ENCODE measurements at regions not wholly inside any gene's neighbourhood (a gene's known extent, or its start where the extent isn't known, plus 50 kb on each side); places are given as distances from the start of the nearest gene placed in this dataset.

DNA sequence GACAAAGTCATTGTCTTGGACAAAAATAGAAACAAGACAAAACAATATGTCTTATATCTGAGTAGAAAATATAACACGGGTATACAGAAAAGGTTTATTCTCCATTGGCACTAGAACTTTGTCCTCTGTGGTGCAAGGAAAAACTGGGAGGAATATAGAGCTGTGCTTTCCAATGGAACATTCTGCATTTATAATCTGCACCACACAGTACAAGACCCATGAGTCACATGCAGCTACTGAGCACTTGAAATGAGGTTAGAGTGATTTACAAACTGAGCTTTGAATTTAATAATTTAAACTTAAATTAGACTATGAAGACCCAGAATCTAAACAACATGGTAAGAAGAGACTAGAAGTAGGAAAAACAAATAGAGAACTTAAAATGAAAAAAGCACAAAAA, 86.1 kb downstream of the RAP2A start:
- no peak for DNase-seq (ENCODE audit: low read depth)

DNA sequence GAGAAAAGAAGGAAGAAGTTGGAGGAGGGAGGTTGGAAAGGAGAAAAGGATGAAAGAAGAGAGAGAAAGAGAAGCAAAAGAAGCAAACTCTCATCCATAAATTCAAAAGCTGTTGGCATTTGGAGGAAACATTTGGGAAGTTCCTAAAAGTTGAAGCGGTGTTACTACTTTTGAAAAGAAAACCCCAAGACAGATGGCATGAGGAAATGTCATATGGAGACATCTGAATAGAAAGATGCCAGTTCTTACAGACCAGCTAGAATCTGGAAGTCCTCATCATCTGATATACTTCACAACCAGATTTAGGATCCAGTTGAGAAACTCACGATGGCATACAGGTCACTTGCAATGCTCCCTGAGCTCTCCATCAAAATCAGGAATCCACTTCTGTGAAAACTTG, 86.9 kb downstream of the RAP2A start:
- TF ChIP-seq, protein P1, sequence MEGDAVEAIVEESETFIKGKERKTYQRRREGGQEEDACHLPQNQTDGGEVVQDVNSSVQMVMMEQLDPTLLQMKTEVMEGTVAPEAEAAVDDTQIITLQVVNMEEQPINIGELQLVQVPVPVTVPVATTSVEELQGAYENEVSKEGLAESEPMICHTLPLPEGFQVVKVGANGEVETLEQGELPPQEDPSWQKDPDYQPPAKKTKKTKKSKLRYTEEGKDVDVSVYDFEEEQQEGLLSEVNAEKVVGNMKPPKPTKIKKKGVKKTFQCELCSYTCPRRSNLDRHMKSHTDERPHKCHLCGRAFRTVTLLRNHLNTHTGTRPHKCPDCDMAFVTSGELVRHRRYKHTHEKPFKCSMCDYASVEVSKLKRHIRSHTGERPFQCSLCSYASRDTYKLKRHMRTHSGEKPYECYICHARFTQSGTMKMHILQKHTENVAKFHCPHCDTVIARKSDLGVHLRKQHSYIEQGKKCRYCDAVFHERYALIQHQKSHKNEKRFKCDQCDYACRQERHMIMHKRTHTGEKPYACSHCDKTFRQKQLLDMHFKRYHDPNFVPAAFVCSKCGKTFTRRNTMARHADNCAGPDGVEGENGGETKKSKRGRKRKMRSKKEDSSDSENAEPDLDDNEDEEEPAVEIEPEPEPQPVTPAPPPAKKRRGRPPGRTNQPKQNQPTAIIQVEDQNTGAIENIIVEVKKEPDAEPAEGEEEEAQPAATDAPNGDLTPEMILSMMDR (conservative IDR thresholded peaks at IDR 0.05; ENCODE audit: control insufficient read depth, insufficient read depth, low read depth, low read length): no peak
- H3K4me3 ChIP-seq (ENCODE audit: control insufficient read depth, low read depth, low read length): no peak overlapping the region

More for the DNA sequence above, 86.1 kb downstream of the RAP2A start:
- no peak overlapping the region for H3K4me3 ChIP-seq (ENCODE audit: control insufficient read depth, low read depth, low read length)
- TF ChIP-seq, protein P1 (conservative IDR thresholded peaks at IDR 0.05; ENCODE audit: control insufficient read depth, insufficient read depth, low read depth, low read length): no peak

DNA sequence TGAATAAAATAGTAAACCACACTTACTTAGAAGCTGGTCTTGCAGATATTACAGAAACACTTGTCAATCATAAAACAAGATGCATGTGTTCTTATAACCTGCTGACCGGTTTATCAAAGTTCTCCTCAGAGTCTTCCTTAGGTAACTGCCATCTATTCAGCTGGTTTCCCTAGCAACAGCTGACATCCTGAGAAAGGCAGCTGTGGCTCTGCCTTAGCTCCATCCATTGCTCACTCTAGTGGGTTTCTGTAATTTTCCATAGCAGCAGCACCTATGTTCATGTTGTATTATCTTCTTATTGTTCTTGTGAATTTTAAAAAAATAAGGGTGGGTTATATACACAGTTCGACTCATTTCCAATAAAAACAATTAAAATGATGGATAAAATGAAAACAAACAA, 87.8 kb downstream of the RAP2A start:
- no peak for DNase-seq (ENCODE audit: low read depth)
- TF ChIP-seq, protein P1 (conservative IDR thresholded peaks at IDR 0.05; ENCODE audit: control insufficient read depth, insufficient read depth, low read depth, low read length): no peak
- H3K4me3 ChIP-seq (ENCODE audit: control insufficient read depth, low read depth, low read length): no peak overlapping the region

More for the DNA sequence above, 86.9 kb downstream of the RAP2A start:
- no peak for DNase-seq (ENCODE audit: low read depth)

DNA sequence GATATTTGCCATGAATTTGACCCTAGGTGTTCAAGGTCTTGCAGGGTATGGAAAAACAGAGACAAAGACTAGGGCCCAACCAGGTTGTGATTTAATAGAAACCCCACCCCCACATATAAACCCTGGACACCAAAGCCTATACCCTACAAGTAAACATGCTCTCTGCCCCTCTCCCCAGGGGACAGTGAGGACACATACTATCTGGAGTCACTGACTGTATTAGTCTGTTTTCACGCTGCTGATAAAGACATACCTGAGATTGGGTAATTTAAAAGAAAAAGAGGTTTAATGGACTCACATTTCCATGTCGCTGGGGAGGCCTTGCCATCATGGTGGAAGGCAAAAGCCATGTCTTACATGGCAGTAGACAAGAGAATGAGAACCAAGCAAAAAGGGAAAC, 88.3 kb downstream of the RAP2A start:
- H3K4me3 ChIP-seq (ENCODE audit: control insufficient read depth, low read depth, low read length): no peak overlapping the region
- DNase-seq (ENCODE audit: low read depth): no peak
- TF ChIP-seq, protein P1 (conservative IDR thresholded peaks at IDR 0.05; ENCODE audit: control insufficient read depth, insufficient read depth, low read depth, low read length): no peak

DNA sequence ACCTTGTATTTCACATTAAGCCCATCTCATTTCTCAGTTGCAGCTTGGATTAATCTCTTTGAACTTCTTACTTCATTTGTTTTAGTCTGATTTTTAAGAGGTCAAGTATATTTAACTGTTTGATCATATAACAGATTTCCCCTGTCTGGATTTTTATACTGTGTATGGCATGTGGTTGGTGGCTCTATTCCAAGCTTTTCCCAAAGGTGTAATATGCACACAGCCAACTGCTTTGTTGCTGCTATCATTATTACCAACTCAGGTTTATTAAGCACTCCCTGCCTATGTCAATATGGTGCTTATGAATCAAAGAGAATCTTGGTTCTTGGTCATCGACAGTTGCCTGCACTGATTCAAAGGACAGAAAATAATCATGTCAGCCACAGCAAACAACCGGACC, 92.6 kb downstream of the RAP2A start:
- H3K4me3 ChIP-seq (ENCODE audit: control insufficient read depth, low read depth, low read length): no peak overlapping the region
- no peak for DNase-seq (ENCODE audit: low read depth)
- TF ChIP-seq, protein P1 (conservative IDR thresholded peaks at IDR 0.05; ENCODE audit: control insufficient read depth, insufficient read depth, low read depth, low read length): no peak

DNA sequence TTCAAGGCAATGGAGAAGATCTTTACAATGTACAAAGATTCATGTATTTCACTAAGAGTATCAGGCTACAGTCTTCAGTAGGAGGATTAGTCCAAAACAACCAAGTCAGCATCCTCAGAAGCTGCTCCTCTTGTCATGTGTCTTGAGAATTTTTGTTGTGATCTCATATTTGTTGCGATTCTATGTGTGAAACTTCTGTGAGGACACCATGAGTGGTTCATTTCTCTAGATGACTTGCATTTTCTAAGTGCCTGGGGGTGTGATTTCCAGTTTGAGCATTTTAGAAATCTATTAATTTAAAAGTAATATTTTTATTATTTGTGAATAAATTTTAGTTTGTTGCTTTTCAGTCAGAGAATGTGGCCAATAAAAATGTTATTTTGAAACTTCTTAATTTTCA, 94.5 kb downstream of the RAP2A start:
- TF ChIP-seq, protein P1 (conservative IDR thresholded peaks at IDR 0.05; ENCODE audit: control insufficient read depth, insufficient read depth, low read depth, low read length): no peak
- DNase-seq (ENCODE audit: low read depth): no peak
- H3K4me3 ChIP-seq (ENCODE audit: control insufficient read depth, low read depth, low read length): no peak overlapping the region

DNA sequence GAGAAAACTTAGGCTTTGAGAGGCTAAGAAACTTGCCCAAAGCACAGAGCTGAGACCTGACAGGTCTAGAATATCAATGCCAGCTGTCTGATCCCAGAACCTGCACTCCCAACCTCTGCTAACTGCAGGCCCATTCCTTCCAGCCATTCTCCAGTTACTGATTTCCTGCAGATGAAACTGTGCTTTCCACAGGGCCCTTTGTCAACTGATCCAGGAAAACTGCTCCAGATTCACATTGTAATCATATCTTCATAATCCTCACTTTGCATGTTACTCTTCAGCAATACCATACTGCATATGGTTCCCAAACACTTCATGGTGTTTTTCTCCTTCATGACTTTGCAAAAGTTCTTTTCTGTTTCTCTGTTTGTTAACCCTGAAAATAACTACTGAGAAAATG, 100.6 kb downstream of the RAP2A start:
- no peak for DNase-seq (ENCODE audit: low read depth)
- H3K4me3 ChIP-seq (ENCODE audit: control insufficient read depth, low read depth, low read length): no peak overlapping the region
- TF ChIP-seq, protein P1 (conservative IDR thresholded peaks at IDR 0.05; ENCODE audit: control insufficient read depth, insufficient read depth, low read depth, low read length): no peak
